HL-60 (cell line): ENCODE measurements at regions not wholly inside any gene's neighbourhood (a gene's known extent, or its start where the extent isn't known, plus 50 kb on each side); places are given as distances from the start of the nearest gene placed in this dataset.

Experiments
- GABPA ChIP-seq: IDR thresholded peaks from 2 replicates; pipeline ENCODE4 v1.6.1; 2012; ENCODE audit warnings: low read depth
- TF ChIP-seq, protein P1 (sequence below): IDR thresholded peaks from one replicate; pipeline ENCODE4 v1.5.1; 2011; ENCODE audit warnings: low read length, control low read depth, inconsistent platforms; ENCODE audit not compliant: insufficient read depth

DNA sequence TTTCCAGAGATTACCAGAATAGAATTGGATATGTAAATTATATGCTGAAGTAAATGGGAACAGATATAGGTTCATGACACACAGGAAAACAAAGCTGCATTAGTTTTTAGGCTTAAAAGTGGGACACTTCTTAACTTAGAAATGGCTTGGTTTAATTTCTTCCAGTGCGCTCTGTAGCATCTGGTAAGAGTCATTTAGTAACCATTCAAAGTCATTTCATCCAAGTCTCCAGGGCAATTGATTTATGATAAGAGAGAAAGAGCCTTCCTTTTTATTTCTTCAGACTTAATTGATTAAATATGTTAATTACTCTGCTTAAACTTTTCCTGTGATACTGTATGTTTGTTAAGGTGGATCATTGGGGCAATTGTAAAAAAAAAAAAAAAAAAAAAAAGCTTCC is 368.0 kb downstream of the DOK5 start:
- TF ChIP-seq GABPA, result no peak
- TF ChIP-seq, protein P1, sequence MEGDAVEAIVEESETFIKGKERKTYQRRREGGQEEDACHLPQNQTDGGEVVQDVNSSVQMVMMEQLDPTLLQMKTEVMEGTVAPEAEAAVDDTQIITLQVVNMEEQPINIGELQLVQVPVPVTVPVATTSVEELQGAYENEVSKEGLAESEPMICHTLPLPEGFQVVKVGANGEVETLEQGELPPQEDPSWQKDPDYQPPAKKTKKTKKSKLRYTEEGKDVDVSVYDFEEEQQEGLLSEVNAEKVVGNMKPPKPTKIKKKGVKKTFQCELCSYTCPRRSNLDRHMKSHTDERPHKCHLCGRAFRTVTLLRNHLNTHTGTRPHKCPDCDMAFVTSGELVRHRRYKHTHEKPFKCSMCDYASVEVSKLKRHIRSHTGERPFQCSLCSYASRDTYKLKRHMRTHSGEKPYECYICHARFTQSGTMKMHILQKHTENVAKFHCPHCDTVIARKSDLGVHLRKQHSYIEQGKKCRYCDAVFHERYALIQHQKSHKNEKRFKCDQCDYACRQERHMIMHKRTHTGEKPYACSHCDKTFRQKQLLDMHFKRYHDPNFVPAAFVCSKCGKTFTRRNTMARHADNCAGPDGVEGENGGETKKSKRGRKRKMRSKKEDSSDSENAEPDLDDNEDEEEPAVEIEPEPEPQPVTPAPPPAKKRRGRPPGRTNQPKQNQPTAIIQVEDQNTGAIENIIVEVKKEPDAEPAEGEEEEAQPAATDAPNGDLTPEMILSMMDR, result no peak
